PFSK-1 (cell line): ENCODE measurements at regions not wholly inside any gene's neighbourhood (a gene's known extent, or its start where the extent isn't known, plus 50 kb on each side); places are given as distances from the start of the nearest gene placed in this dataset.

Experiments used
- REST ChIP-seq, 2 experiments: IDR thresholded peaks; 2 replicates each; pipeline versions ENCODE4 v1.6.1 to v1.8.0; 2011 to 2012; ENCODE audit warnings: low read depth in 2 of 2, low read length in 2 of 2, control low read depth in 1 of 2, inconsistent platforms in 1 of 2, mild to moderate bottlenecking in 1 of 2, moderate library complexity in 1 of 2; ENCODE audit not compliant: insufficient read depth in 1 of 2
- SIN3A ChIP-seq: IDR thresholded peaks from 2 replicates; pipeline ENCODE4 v1.6.1; 2012; ENCODE audit warnings: mild to moderate bottlenecking, low read length, moderate library complexity, borderline replicate concordance; ENCODE audit not compliant: insufficient read depth
- TAF1 ChIP-seq: IDR thresholded peaks from 2 replicates; pipeline ENCODE4 v1.6.1; 2012; ENCODE audit warnings: low read length, control low read depth, borderline replicate concordance; ENCODE audit not compliant: insufficient read depth

- TF ChIP-seq REST (IDR thresholded peaks at IDR 0.05; ENCODE audit: insufficient read depth in 1 of 2, low read depth in 2 of 2, low read length in 2 of 2) (no peak), TAF1 (no peak), SIN3A (no peak)
Observed at GRCh38 chr12:127690161-127690560, 576.8 kb upstream of the TMEM132C start.
